H9 (cell line): ENCODE measurements at regions not wholly inside any gene's neighbourhood (a gene's known extent, or its start where the extent isn't known, plus 50 kb on each side); places are given as distances from the start of the nearest gene placed in this dataset.
"Not testable (repeated sequence)": the region's sequence is repeated elsewhere in the genome, so short reads cannot be mapped to it uniquely, and the experiment has no call there.

Experiments
- DNase-seq: peaks from one replicate; pipeline ENCODE4 v3.0.0-alpha.2; 2017
- H2AFZ ChIP-seq: one replicate; pipeline ENCODE4 v1.6.1; 2013; ENCODE audit warnings: mild to moderate bottlenecking, low read length, control low read depth, moderate library complexity
- H2AK5ac ChIP-seq: 2 replicates; pipeline ENCODE4 v1.6.1; 2013; ENCODE audit warnings: low read length, control low read depth, mixed read lengths; ENCODE audit not compliant: insufficient read length
- H2BK120ac ChIP-seq: one replicate; pipeline ENCODE4 v1.6.1; 2013; ENCODE audit warnings: low read depth, mild to moderate bottlenecking, low read length, control low read depth, inconsistent platforms; ENCODE audit not compliant: poor library complexity, severe bottlenecking
- H2BK12ac ChIP-seq: 2 replicates; pipeline ENCODE4 v1.6.1; 2013; ENCODE audit warnings: low read length, control low read depth, mixed read lengths, low read depth; ENCODE audit not compliant: insufficient read length
- H2BK15ac ChIP-seq: 2 replicates; pipeline ENCODE4 v1.6.1; 2013; ENCODE audit warnings: low read depth, low read length, control low read depth
- H2BK20ac ChIP-seq: one replicate; pipeline ENCODE4 v1.6.1; 2013; ENCODE audit warnings: low read depth, mild to moderate bottlenecking, low read length, control low read depth, inconsistent platforms; ENCODE audit not compliant: poor library complexity, severe bottlenecking
- H2BK5ac ChIP-seq: 2 replicates; pipeline ENCODE4 v1.6.1; 2013; ENCODE audit warnings: low read length, control low read depth, mixed read lengths; ENCODE audit not compliant: insufficient read length
- H3K14ac ChIP-seq: 2 replicates; pipeline ENCODE4 v1.6.1; 2013; ENCODE audit warnings: low read length, control low read depth; ENCODE audit not compliant: insufficient read depth
- H3K18ac ChIP-seq: 2 replicates; pipeline ENCODE4 v1.6.1; 2013; ENCODE audit warnings: low read depth, mild to moderate bottlenecking, mixed read lengths, low read length, control low read depth; ENCODE audit not compliant: insufficient read length
- H3K23ac ChIP-seq: 2 replicates; pipeline ENCODE4 v1.6.1; 2013; ENCODE audit warnings: low read length, control low read depth, mixed read lengths, low read depth; ENCODE audit not compliant: insufficient read length
- H3K23me2 ChIP-seq: 2 replicates; pipeline ENCODE4 v1.6.1; 2013; ENCODE audit warnings: low read depth, mild to moderate bottlenecking, mixed read lengths, low read length, control low read depth; ENCODE audit not compliant: insufficient read length, poor library complexity, severe bottlenecking
- H3K27ac ChIP-seq: 2 replicates; pipeline ENCODE4 v1.5.1; 2013; ENCODE audit warnings: low read length, control low read depth, mixed read lengths, low read depth; ENCODE audit not compliant: insufficient read length
- H3K27me3 ChIP-seq: 2 replicates; pipeline ENCODE4 v1.6.1; 2013; ENCODE audit warnings: low read length, control low read depth, inconsistent platforms; ENCODE audit not compliant: insufficient read depth
- H3K4ac ChIP-seq: 2 replicates; pipeline ENCODE4 v1.6.1; 2013; ENCODE audit warnings: low read depth, mild to moderate bottlenecking, control low read depth, inconsistent platforms, low read length, moderate library complexity
- H3K4me1 ChIP-seq: 2 replicates; pipeline ENCODE4 v1.6.1; 2013; ENCODE audit warnings: low read length, control low read depth, inconsistent platforms; ENCODE audit not compliant: insufficient read depth
- H3K4me2 ChIP-seq: 2 replicates; pipeline ENCODE4 v1.6.1; 2013; ENCODE audit warnings: low read length, control low read depth, mixed read lengths; ENCODE audit not compliant: insufficient read length, insufficient read depth
- H3K56ac ChIP-seq: 2 replicates; pipeline ENCODE4 v1.6.1; 2013; ENCODE audit warnings: low read depth, mild to moderate bottlenecking, mixed read lengths, low read length, control low read depth; ENCODE audit not compliant: insufficient read length
- H3K79me1 ChIP-seq: 2 replicates; pipeline ENCODE4 v1.6.1; 2013; ENCODE audit warnings: low read depth, mild to moderate bottlenecking, moderate library complexity, low read length, control low read depth, inconsistent platforms; ENCODE audit not compliant: insufficient read depth, poor library complexity, severe bottlenecking
- H3K79me2 ChIP-seq: 2 replicates; pipeline ENCODE4 v1.6.1; 2013; ENCODE audit warnings: low read length, control low read depth, inconsistent platforms; ENCODE audit not compliant: insufficient read depth
- H3K9ac ChIP-seq: 2 replicates; pipeline ENCODE4 v1.6.1; 2013; ENCODE audit warnings: low read length, control low read depth, mixed read lengths; ENCODE audit not compliant: insufficient read length; ENCODE audit errors: extremely low read depth
- H3K9me3 ChIP-seq: one replicate; pipeline ENCODE4 v1.6.1; 2013; ENCODE audit warnings: low read depth, low read length, inconsistent platforms; ENCODE audit not compliant: control insufficient read depth
- H3T11ph ChIP-seq: one replicate; pipeline ENCODE4 v1.6.1; 2013; ENCODE audit warnings: mild to moderate bottlenecking, low read length, control low read depth, inconsistent platforms
- H4K20me1 ChIP-seq: one replicate; pipeline ENCODE4 v1.6.1; 2013; ENCODE audit not compliant: control insufficient read depth, insufficient read length, insufficient read depth
- H4K5ac ChIP-seq: 2 replicates; pipeline ENCODE4 v1.6.1; 2013; ENCODE audit warnings: low read depth, mild to moderate bottlenecking, mixed read lengths, low read length, control low read depth; ENCODE audit not compliant: insufficient read length
- H4K8ac ChIP-seq: replicated peaks from 2 replicates; pipeline ENCODE4 v1.6.1; 2013; ENCODE audit warnings: low read length, control low read depth, mixed read lengths, low read depth; ENCODE audit not compliant: insufficient read length
- H4K91ac ChIP-seq: 2 replicates; pipeline ENCODE4 v1.6.1; 2013; ENCODE audit warnings: low read depth, mild to moderate bottlenecking, moderate library complexity, mixed read lengths, low read length, control low read depth; ENCODE audit not compliant: insufficient read length
- H3K27ac Mint-ChIP-seq, 3 experiments: 2 replicates in 2 of 3; 3 replicates in 1 of 3; pipeline ENCODE4 v1.8.0; 2020 to 2021; ENCODE audit warnings: mixed read lengths in 3 of 3, mild to moderate bottlenecking in 1 of 3, moderate library complexity in 1 of 3
- H3K27me3 Mint-ChIP-seq: 2 replicates; pipeline ENCODE4 v1.8.0; 2021; ENCODE audit warnings: low read depth, mild to moderate bottlenecking, moderate library complexity, mixed read lengths
- H3K36me3 Mint-ChIP-seq, 3 experiments: 2 replicates in 2 of 3; 3 replicates in 1 of 3; pipeline ENCODE4 v1.8.0; 2020 to 2021; ENCODE audit warnings: low read depth in 3 of 3, mixed read lengths in 3 of 3; ENCODE audit not compliant: insufficient read depth in 1 of 3
- H3K4me1 Mint-ChIP-seq, 2 experiments: 2 replicates each; pipeline ENCODE4 v1.8.0; 2020; ENCODE audit warnings: mixed read lengths in 2 of 2
- H3K4me3 Mint-ChIP-seq, 2 experiments: 2 replicates in 1 of 2; 3 replicates in 1 of 2; pipeline ENCODE4 v1.8.0; 2020 to 2021; ENCODE audit warnings: mild to moderate bottlenecking in 2 of 2, mixed read lengths in 2 of 2, moderate library complexity in 1 of 2
- H3K9me3 Mint-ChIP-seq, 2 experiments: 2 replicates in 1 of 2; 3 replicates in 1 of 2; pipeline ENCODE4 v1.8.0; 2020; ENCODE audit warnings: mild to moderate bottlenecking in 2 of 2, mixed read lengths in 2 of 2, moderate library complexity in 1 of 2
- WGBS: extraction: QIAGEN DNeasy Blood & Tissue Kit; methylation state at CpG from one replicate; pipeline ENCODE4 v1.1.7; 2013; ENCODE audit warnings: missing lambda C conversion rate, low lambda C conversion rate, mixed read lengths; ENCODE audit not compliant: insufficient read length; ENCODE audit errors: extremely low coverage; 5-methylcytosine and 5-hydroxymethylcytosine counted together
- TF ChIP-seq, protein P1 (sequence below): fragments of 200-600 bp; sonication (generic); conservative IDR thresholded peaks from 3 replicates; pipeline ENCODE4 v1.8.0; 2021; ENCODE audit warnings: antibody characterized with exemption, mild to moderate bottlenecking

DNA sequence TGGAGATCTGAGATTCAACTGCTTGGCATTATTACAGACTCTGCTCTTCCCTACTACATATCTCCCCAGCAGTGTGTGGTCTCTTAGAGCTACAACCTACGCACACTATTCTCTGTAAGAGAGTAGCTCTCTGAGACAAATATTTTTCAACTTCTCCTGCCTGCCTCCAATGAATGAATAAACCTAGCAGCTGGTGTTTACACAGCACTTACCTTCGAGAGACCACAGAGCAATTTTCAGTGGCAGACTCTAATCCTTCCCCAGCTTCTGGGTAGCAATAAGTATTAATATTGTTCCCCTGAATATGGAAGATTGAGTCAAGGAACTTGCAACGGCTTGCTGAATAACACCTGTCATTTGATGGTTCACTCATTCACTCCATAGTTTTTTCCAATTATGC lies 350.9 kb upstream of the SPAG17 start:
- Histone ChIP-seq H3K9me3 (no peaks in the 10 kb centered on the region), H3K23ac (no peak overlapping the region), H3K79me2 (no peaks in the 10 kb centered on the region), H3K79me1 (no peaks in the 10 kb centered on the region), H2AK5ac (no peak overlapping the region), H3K9ac (no peak overlapping the region), H3K4ac (no peak overlapping the region), H3K56ac (no peak overlapping the region), H2AFZ (no peak overlapping the region), H2BK12ac (no peak overlapping the region), H3K23me2 (no peaks in the 10 kb centered on the region), H2BK5ac (no peak overlapping the region), H2BK120ac (no peak overlapping the region), H4K8ac (no peak overlapping the region), H3K27me3 (no peaks in the 10 kb centered on the region), H4K20me1 (no peaks in the 10 kb centered on the region), H3T11ph (no peak overlapping the region), H4K91ac (no peak overlapping the region), H3K14ac (no peak overlapping the region), H3K27ac (no peak overlapping the region), H4K5ac (no peak overlapping the region), H2BK15ac (no peak overlapping the region), H3K4me2 (no peak overlapping the region), H3K4me1 (no peaks in the 10 kb centered on the region), H2BK20ac (no peak overlapping the region), H3K18ac (no peak overlapping the region)
- H3K9me3 Mint-ChIP-seq = no peaks in the 10 kb centered on the region
- no peak overlapping the region for H3K4me3 Mint-ChIP-seq
- DNase-seq = no peak
- TF ChIP-seq, protein P1, sequence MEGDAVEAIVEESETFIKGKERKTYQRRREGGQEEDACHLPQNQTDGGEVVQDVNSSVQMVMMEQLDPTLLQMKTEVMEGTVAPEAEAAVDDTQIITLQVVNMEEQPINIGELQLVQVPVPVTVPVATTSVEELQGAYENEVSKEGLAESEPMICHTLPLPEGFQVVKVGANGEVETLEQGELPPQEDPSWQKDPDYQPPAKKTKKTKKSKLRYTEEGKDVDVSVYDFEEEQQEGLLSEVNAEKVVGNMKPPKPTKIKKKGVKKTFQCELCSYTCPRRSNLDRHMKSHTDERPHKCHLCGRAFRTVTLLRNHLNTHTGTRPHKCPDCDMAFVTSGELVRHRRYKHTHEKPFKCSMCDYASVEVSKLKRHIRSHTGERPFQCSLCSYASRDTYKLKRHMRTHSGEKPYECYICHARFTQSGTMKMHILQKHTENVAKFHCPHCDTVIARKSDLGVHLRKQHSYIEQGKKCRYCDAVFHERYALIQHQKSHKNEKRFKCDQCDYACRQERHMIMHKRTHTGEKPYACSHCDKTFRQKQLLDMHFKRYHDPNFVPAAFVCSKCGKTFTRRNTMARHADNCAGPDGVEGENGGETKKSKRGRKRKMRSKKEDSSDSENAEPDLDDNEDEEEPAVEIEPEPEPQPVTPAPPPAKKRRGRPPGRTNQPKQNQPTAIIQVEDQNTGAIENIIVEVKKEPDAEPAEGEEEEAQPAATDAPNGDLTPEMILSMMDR = no peak
- H3K27ac Mint-ChIP-seq = no peak overlapping the region
- H3K36me3 Mint-ChIP-seq = no peaks in the 10 kb centered on the region
- no peaks in the 10 kb centered on the region for H3K4me1 Mint-ChIP-seq
- no CpG with 5 or more reads among the region's 3 CpGs for WGBS
- H3K27me3 Mint-ChIP-seq = peaks cover 2% of the 10 kb centered on the region; the same call in 1 of the 2 replicates

DNA sequence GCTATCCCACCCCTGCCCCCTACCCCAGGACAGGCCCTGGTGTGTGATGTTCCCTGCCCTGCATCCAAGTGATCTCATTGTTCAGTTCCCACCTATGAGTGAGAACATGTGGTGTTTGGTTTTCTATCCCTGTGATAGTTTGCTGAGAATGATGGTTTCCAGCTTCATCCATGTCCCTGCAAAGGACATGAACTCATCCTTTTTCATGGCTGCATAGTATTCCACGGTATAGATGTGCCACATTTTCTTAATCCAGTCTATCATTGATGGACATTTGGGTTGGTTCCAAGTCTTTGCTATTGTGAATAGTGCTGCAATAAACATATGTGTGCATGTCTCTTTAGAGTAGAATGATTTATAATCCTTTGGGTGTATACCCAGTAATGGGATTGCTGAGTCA lies 326.9 kb upstream of the SPAG17 start:
- not testable (repeated sequence) for H3K27me3 Mint-ChIP-seq, H3K4me2 ChIP-seq

More for the DNA sequence above, 326.9 kb upstream of the SPAG17 start:
- H3K4me1 Mint-ChIP-seq, H3K4me3 Mint-ChIP-seq, H4K5ac ChIP-seq, H3K23ac ChIP-seq, H2BK5ac ChIP-seq, H2BK12ac ChIP-seq, H3K9ac ChIP-seq, H3K27ac Mint-ChIP-seq, H3K79me2 ChIP-seq, H3K18ac ChIP-seq, H3K14ac ChIP-seq, H2BK20ac ChIP-seq, H3K9me3 ChIP-seq, DNase-seq, H3K79me1 ChIP-seq, H2AFZ ChIP-seq, H3T11ph ChIP-seq, H3K27ac ChIP-seq, H4K91ac ChIP-seq, H3K56ac ChIP-seq, H4K20me1 ChIP-seq, H2AK5ac ChIP-seq, H3K23me2 ChIP-seq, H4K8ac ChIP-seq, H2BK120ac ChIP-seq, H2BK15ac ChIP-seq, H3K27me3 ChIP-seq, H3K4me1 ChIP-seq, H3K4ac ChIP-seq: not testable (repeated sequence)
- Mint-ChIP-seq H3K9me3 (peaks cover 14 to 18% of the 10 kb centered on the region in 2 experiments; a peak in 4 of 5 replicates), H3K36me3 (peaks cover 2 to 10% (median 5%) of the 10 kb centered on the region in 3 experiments; a peak in 5 of 7 replicates)
- WGBS = no CpG with 5 or more reads among the region's 1 CpG
